ENCODE measurements at regions not wholly inside any gene's neighbourhood (a gene's known extent, or its start where the extent isn't known, plus 50 kb on each side); places are given as distances from the start of the nearest gene placed in this dataset.
"Not testable (repeated sequence)": the region's sequence is repeated elsewhere in the genome, so short reads cannot be mapped to it uniquely, and the experiment has no call there.

DNA sequence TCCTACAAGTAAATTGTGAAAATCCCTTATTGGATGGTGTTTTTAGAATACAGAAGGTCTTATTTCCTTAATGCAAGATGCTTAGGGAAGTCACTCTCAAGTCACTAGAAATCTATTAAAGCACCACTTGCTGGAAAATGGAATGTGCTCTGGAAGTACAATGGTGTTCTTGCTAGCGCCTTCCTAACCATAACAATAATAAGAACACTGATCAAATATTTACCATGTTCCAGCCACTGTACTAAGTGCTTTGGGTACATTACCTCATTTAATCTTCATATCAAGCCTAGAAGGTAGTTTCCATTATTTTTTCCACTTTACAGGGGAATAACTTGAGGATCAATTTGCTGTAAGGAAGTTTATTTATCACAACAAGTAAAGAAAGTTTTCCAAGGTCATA is 75.1 kb downstream of the FAM72B start:
- not testable (repeated sequence) for DNase-seq (ENCODE audit: low read depth in 2 of 2)

GRCh38 chr1:121116522-121117297 is 67.4 kb downstream of the FAM72B start:
- DNase-seq (ENCODE audit: low read depth in 2 of 2) = not testable (repeated sequence)

- DNase-seq (ENCODE audit: low read depth in 2 of 2) = not testable (repeated sequence)
Observed at GRCh38 chr1:121117298-121117611, 66.9 kb downstream of the FAM72B start.

- DNase-seq (ENCODE audit: low read depth in 2 of 2) = not testable (repeated sequence)
Observed at GRCh38 chr1:121117622-121118479, 66.3 kb downstream of the FAM72B start.
